ENCODE measurements at regions not wholly inside any gene's neighbourhood (a gene's known extent, or its start where the extent isn't known, plus 50 kb on each side); places are given as distances from the start of the nearest gene placed in this dataset.
"Not testable (repeated sequence)": the region's sequence is repeated elsewhere in the genome, so short reads cannot be mapped to it uniquely, and the experiment has no call there.

- H3K36me3 Mint-ChIP-seq (ENCODE audit: low read depth); H3K27me3 Mint-ChIP-seq (ENCODE audit: low read depth); H3K4me3 Mint-ChIP-seq; H3K9me3 Mint-ChIP-seq; H3K27ac Mint-ChIP-seq; H3K4me1 Mint-ChIP-seq (ENCODE audit: low read depth); DNase-seq (ENCODE audit: low spot score): not testable (repeated sequence)
Measured at GRCh38 chr4:4030509-4030908, 196.2 kb downstream of the OTOP1 start.

- not testable (repeated sequence) for H3K27ac Mint-ChIP-seq; H3K9me3 Mint-ChIP-seq; H3K4me3 Mint-ChIP-seq; H3K36me3 Mint-ChIP-seq (ENCODE audit: low read depth); H3K27me3 Mint-ChIP-seq (ENCODE audit: low read depth); H3K4me1 Mint-ChIP-seq (ENCODE audit: low read depth); DNase-seq (ENCODE audit: low spot score)
Measured at GRCh38 chr4:4031446-4032135, 195.1 kb downstream of the OTOP1 start.

- H3K27ac Mint-ChIP-seq; H3K4me3 Mint-ChIP-seq; H3K9me3 Mint-ChIP-seq; H3K4me1 Mint-ChIP-seq (ENCODE audit: low read depth); H3K27me3 Mint-ChIP-seq (ENCODE audit: low read depth); H3K36me3 Mint-ChIP-seq (ENCODE audit: low read depth); DNase-seq (ENCODE audit: low spot score): not testable (repeated sequence)
Measured at GRCh38 chr4:4032364-4032763, 194.4 kb downstream of the OTOP1 start.

GRCh38 chr4:4032801-4033605 lies 193.7 kb downstream of the OTOP1 start:
- not testable (repeated sequence) for H3K9me3 Mint-ChIP-seq; DNase-seq (ENCODE audit: low spot score); H3K4me1 Mint-ChIP-seq (ENCODE audit: low read depth); H3K27ac Mint-ChIP-seq; H3K36me3 Mint-ChIP-seq (ENCODE audit: low read depth); H3K27me3 Mint-ChIP-seq (ENCODE audit: low read depth); H3K4me3 Mint-ChIP-seq

GRCh38 chr4:4037399-4038138 lies 189.2 kb downstream of the OTOP1 start:
- H3K36me3 Mint-ChIP-seq (ENCODE audit: low read depth); H3K4me1 Mint-ChIP-seq (ENCODE audit: low read depth); H3K4me3 Mint-ChIP-seq; H3K27me3 Mint-ChIP-seq (ENCODE audit: low read depth); DNase-seq (ENCODE audit: low spot score); H3K9me3 Mint-ChIP-seq; H3K27ac Mint-ChIP-seq: not testable (repeated sequence)

- not testable (repeated sequence) for H3K27ac Mint-ChIP-seq; H3K4me3 Mint-ChIP-seq; H3K4me1 Mint-ChIP-seq (ENCODE audit: low read depth); H3K9me3 Mint-ChIP-seq; DNase-seq (ENCODE audit: low spot score); H3K36me3 Mint-ChIP-seq (ENCODE audit: low read depth)
- peaks cover 41% of the 10 kb centered on the region for H3K27me3 Mint-ChIP-seq (ENCODE audit: low read depth)
Measured at GRCh38 chr4:4045823-4046222, 180.9 kb downstream of the OTOP1 start.

GRCh38 chr4:4046686-4047085 lies 180.0 kb downstream of the OTOP1 start:
- peaks cover 41% of the 10 kb centered on the region for H3K27me3 Mint-ChIP-seq (ENCODE audit: low read depth)
- not testable (repeated sequence) for H3K27ac Mint-ChIP-seq

GRCh38 chr4:4047202-4047601 lies 179.5 kb downstream of the OTOP1 start:
- H3K27ac Mint-ChIP-seq; H3K4me1 Mint-ChIP-seq (ENCODE audit: low read depth); H3K36me3 Mint-ChIP-seq (ENCODE audit: low read depth); H3K9me3 Mint-ChIP-seq; DNase-seq (ENCODE audit: low spot score); H3K4me3 Mint-ChIP-seq: not testable (repeated sequence)
- H3K27me3 Mint-ChIP-seq (ENCODE audit: low read depth): peaks cover 40% of the 10 kb centered on the region

More at GRCh38 chr4:4046686-4047085, 180.0 kb downstream of the OTOP1 start:
- H3K36me3 Mint-ChIP-seq (ENCODE audit: low read depth); H3K9me3 Mint-ChIP-seq; H3K4me3 Mint-ChIP-seq; DNase-seq (ENCODE audit: low spot score); H3K4me1 Mint-ChIP-seq (ENCODE audit: low read depth): not testable (repeated sequence)

GRCh38 chr4:4048227-4048626 lies 178.5 kb downstream of the OTOP1 start:
- not testable (repeated sequence) for H3K9me3 Mint-ChIP-seq; DNase-seq (ENCODE audit: low spot score); H3K27ac Mint-ChIP-seq; H3K36me3 Mint-ChIP-seq (ENCODE audit: low read depth); H3K4me1 Mint-ChIP-seq (ENCODE audit: low read depth); H3K4me3 Mint-ChIP-seq
- peaks cover 37% of the 10 kb centered on the region for H3K27me3 Mint-ChIP-seq (ENCODE audit: low read depth)

- not testable (repeated sequence) for H3K9me3 Mint-ChIP-seq; H3K4me1 Mint-ChIP-seq (ENCODE audit: low read depth); DNase-seq (ENCODE audit: low spot score); H3K27ac Mint-ChIP-seq; H3K4me3 Mint-ChIP-seq; H3K36me3 Mint-ChIP-seq (ENCODE audit: low read depth)
- H3K27me3 Mint-ChIP-seq (ENCODE audit: low read depth): peaks cover 29% of the 10 kb centered on the region
Measured at GRCh38 chr4:4050781-4051180, 175.9 kb downstream of the OTOP1 start.

- not testable (repeated sequence) for H3K4me3 Mint-ChIP-seq; H3K36me3 Mint-ChIP-seq (ENCODE audit: low read depth); H3K27ac Mint-ChIP-seq; H3K9me3 Mint-ChIP-seq; H3K27me3 Mint-ChIP-seq (ENCODE audit: low read depth); DNase-seq (ENCODE audit: low spot score); H3K4me1 Mint-ChIP-seq (ENCODE audit: low read depth)
Measured at GRCh38 chr4:4052933-4053332, 173.8 kb downstream of the OTOP1 start.

GRCh38 chr4:4057226-4057625 lies 169.5 kb downstream of the OTOP1 start:
- not testable (repeated sequence) for H3K27me3 Mint-ChIP-seq (ENCODE audit: low read depth); H3K36me3 Mint-ChIP-seq (ENCODE audit: low read depth); H3K9me3 Mint-ChIP-seq; H3K27ac Mint-ChIP-seq; H3K4me1 Mint-ChIP-seq (ENCODE audit: low read depth); H3K4me3 Mint-ChIP-seq; DNase-seq (ENCODE audit: low spot score)

- H3K27me3 Mint-ChIP-seq (ENCODE audit: low read depth); H3K36me3 Mint-ChIP-seq (ENCODE audit: low read depth); H3K27ac Mint-ChIP-seq; H3K9me3 Mint-ChIP-seq; DNase-seq (ENCODE audit: low spot score); H3K4me3 Mint-ChIP-seq; H3K4me1 Mint-ChIP-seq (ENCODE audit: low read depth): not testable (repeated sequence)
Measured at GRCh38 chr4:4084171-4084570, 142.6 kb downstream of the OTOP1 start.

GRCh38 chr4:4089716-4090419 lies 136.9 kb downstream of the OTOP1 start:
- H3K4me1 Mint-ChIP-seq (ENCODE audit: low read depth); H3K9me3 Mint-ChIP-seq; H3K36me3 Mint-ChIP-seq (ENCODE audit: low read depth); H3K4me3 Mint-ChIP-seq; DNase-seq (ENCODE audit: low spot score); H3K27ac Mint-ChIP-seq; H3K27me3 Mint-ChIP-seq (ENCODE audit: low read depth): not testable (repeated sequence)

All from T-helper 2 cell treated with Interferon-gamma antibody and Interleukin-4, amounts not matched to agents 5 μg/mL and 100 μg/mL, for 36 hours (primary cell).